Astrocyte (in vitro differentiated cells and primary cell): ENCODE measurements at regions not wholly inside any gene's neighbourhood (a gene's known extent, or its start where the extent isn't known, plus 50 kb on each side); places are given as distances from the start of the nearest gene placed in this dataset.

ENCODE experiments used
- DNase-seq: peaks from one replicate; pipeline ENCODE4 v3.0.0-alpha.2; 2010; ENCODE audit warnings: low read depth
- FAIRE-seq: peaks from 2 replicates; lab custom pipeline; 2011; peaks lifted over from hg19 to GRCh38; lab: Jason Lieb, UNC
- H2AFZ ChIP-seq: 2 replicates; pipeline ENCODE4 v1.6.0; 2012; ENCODE audit warnings: low read depth, low read length, inconsistent platforms
- H3K27ac ChIP-seq: 2 replicates; pipeline ENCODE4 v1.5.1; 2011; ENCODE audit warnings: low read depth, low read length, inconsistent platforms
- H3K27me3 ChIP-seq: 2 replicates; pipeline ENCODE4 v1.6.0; 2011; ENCODE audit warnings: low read length, inconsistent platforms; ENCODE audit not compliant: insufficient read depth
- H3K36me3 ChIP-seq: 2 replicates; pipeline ENCODE4 v1.5.1; 2011; ENCODE audit warnings: low read length, inconsistent platforms; ENCODE audit not compliant: insufficient read depth
- H3K4me1 ChIP-seq: 2 replicates; pipeline ENCODE4 v1.5.1; 2011; ENCODE audit warnings: low read length, inconsistent platforms; ENCODE audit not compliant: insufficient read depth
- H3K4me2 ChIP-seq: 2 replicates; pipeline ENCODE4 v1.6.0; 2012; ENCODE audit warnings: low read length, inconsistent platforms
- H3K4me3 ChIP-seq: 2 replicates; pipeline ENCODE4 v1.5.1; 2011; ENCODE audit warnings: low read depth, mild to moderate bottlenecking, low read length, inconsistent platforms; ENCODE audit not compliant: insufficient read depth
- H3K79me2 ChIP-seq: 2 replicates; pipeline ENCODE4 v1.6.0; 2012; ENCODE audit warnings: mild to moderate bottlenecking, low read length, inconsistent platforms; ENCODE audit not compliant: insufficient read depth
- H3K9ac ChIP-seq: 2 replicates; pipeline ENCODE4 v1.6.0; 2012; ENCODE audit warnings: mild to moderate bottlenecking, low read length, inconsistent platforms
- H3K9me3 ChIP-seq: 2 replicates; pipeline ENCODE4 v1.5.1; 2012; ENCODE audit warnings: low read depth, mild to moderate bottlenecking, low read length, inconsistent platforms; ENCODE audit not compliant: insufficient read depth
- H4K20me1 ChIP-seq: 2 replicates; pipeline ENCODE4 v1.6.0; 2012; ENCODE audit warnings: low read length, inconsistent platforms; ENCODE audit not compliant: insufficient read depth
- H3K27ac Mint-ChIP-seq: one replicate; pipeline ENCODE4 v1.8.0; 2021; ENCODE audit warnings: mild to moderate bottlenecking, mixed read lengths; ENCODE audit not compliant: unreplicated experiment
- H3K27me3 Mint-ChIP-seq: one replicate; pipeline ENCODE4 v1.8.0; 2021; ENCODE audit warnings: low read depth, mixed read lengths; ENCODE audit not compliant: unreplicated experiment
- H3K36me3 Mint-ChIP-seq: one replicate; pipeline ENCODE4 v1.8.0; 2021; ENCODE audit warnings: low read depth, mixed read lengths; ENCODE audit not compliant: unreplicated experiment
- H3K4me1 Mint-ChIP-seq: one replicate; pipeline ENCODE4 v1.8.0; 2021; ENCODE audit warnings: low read depth, mixed read lengths; ENCODE audit not compliant: unreplicated experiment
- H3K4me3 Mint-ChIP-seq: one replicate; pipeline ENCODE4 v1.8.0; 2021; ENCODE audit warnings: mild to moderate bottlenecking, moderate library complexity, mixed read lengths; ENCODE audit not compliant: unreplicated experiment
- H3K9me3 Mint-ChIP-seq: one replicate; pipeline ENCODE4 v1.8.0; 2021; ENCODE audit warnings: mild to moderate bottlenecking, mixed read lengths; ENCODE audit not compliant: unreplicated experiment
- CTCF ChIP-seq: IDR thresholded peaks from 2 replicates; pipeline ENCODE4 v1.5.1; 2011; ENCODE audit warnings: low read depth, mild to moderate bottlenecking, inconsistent platforms, low read length, moderate library complexity; ENCODE audit not compliant: insufficient read depth
- EZH2 ChIP-seq: IDR thresholded peaks from 2 replicates; pipeline ENCODE4 v1.6.1; 2012; ENCODE audit warnings: mild to moderate bottlenecking, low read length, inconsistent platforms; ENCODE audit not compliant: insufficient read depth

GRCh38 chr2:12448846-12449505 is 267.8 kb upstream of the TRIB2 start:
- Histone ChIP-seq H3K27me3 (no peaks in the 10 kb centered on the region), H3K27ac (no peak overlapping the region), H3K36me3 (no peaks in the 10 kb centered on the region), H3K4me3 (no peak overlapping the region), H3K4me2 (no peak overlapping the region), H2AFZ (no peak overlapping the region), H3K9ac (no peak overlapping the region), H3K9me3 (no peaks in the 10 kb centered on the region), H4K20me1 (no peaks in the 10 kb centered on the region), H3K79me2 (no peaks in the 10 kb centered on the region), H3K4me1 (no peaks in the 10 kb centered on the region)
- DNase-seq = no peak
- Mint-ChIP-seq H3K4me1 (peaks cover 22% of the 10 kb centered on the region), H3K9me3 (no peaks in the 10 kb centered on the region), H3K36me3 (no peaks in the 10 kb centered on the region), H3K27ac (no peak overlapping the region), H3K27me3 (no peaks in the 10 kb centered on the region), H3K4me3 (no peak overlapping the region)
- TF ChIP-seq EZH2 (no peak), CTCF (no peak)
- FAIRE-seq = no peak

- H3K27me3 ChIP-seq = no peaks in the 10 kb centered on the region
- H2AFZ ChIP-seq = no peak overlapping the region
- peaks cover 4% of the 10 kb centered on the region for H3K4me1 ChIP-seq
- H3K27me3 Mint-ChIP-seq = no peaks in the 10 kb centered on the region
- H3K9me3 Mint-ChIP-seq = no peaks in the 10 kb centered on the region
- FAIRE-seq = no peak
- no peak overlapping the region for H3K9ac ChIP-seq
- no peaks in the 10 kb centered on the region for H4K20me1 ChIP-seq
- DNase-seq = no peak
- H3K36me3 Mint-ChIP-seq = no peaks in the 10 kb centered on the region
- H3K36me3 ChIP-seq = no peaks in the 10 kb centered on the region
- no peak overlapping the region for H3K4me3 Mint-ChIP-seq
- H3K4me3 ChIP-seq = no peak overlapping the region
- H3K4me2 ChIP-seq = peak overlapping the region; percentile 31
- H3K79me2 ChIP-seq = no peaks in the 10 kb centered on the region
- no peak overlapping the region for H3K27ac Mint-ChIP-seq
- TF ChIP-seq CTCF (no peak), EZH2 (no peak)
- H3K9me3 ChIP-seq = no peaks in the 10 kb centered on the region
- no peak overlapping the region for H3K27ac ChIP-seq
- peaks cover 24% of the 10 kb centered on the region for H3K4me1 Mint-ChIP-seq
Observed at GRCh38 chr2:12451726-12452125, 265.0 kb upstream of the TRIB2 start.

- H3K4me1 Mint-ChIP-seq = peaks cover 26% of the 10 kb centered on the region
Observed at GRCh38 chr2:12452185-12452584, 264.6 kb upstream of the TRIB2 start.

More at GRCh38 chr2:12452185-12452584, 264.6 kb upstream of the TRIB2 start:
- no peak overlapping the region for H3K9ac ChIP-seq
- no peak overlapping the region for H2AFZ ChIP-seq
- peak; percentile 56 for DNase-seq
- Mint-ChIP-seq H3K9me3 (no peaks in the 10 kb centered on the region), H3K27me3 (no peaks in the 10 kb centered on the region), H3K27ac (no peak overlapping the region), H3K36me3 (no peaks in the 10 kb centered on the region), H3K4me3 (no peak overlapping the region)
- H3K9me3 ChIP-seq = no peaks in the 10 kb centered on the region
- no peaks in the 10 kb centered on the region for H3K79me2 ChIP-seq
- peak overlapping the region; percentile 31 for H3K4me2 ChIP-seq
- TF ChIP-seq CTCF = no peak
- no peak for TF ChIP-seq EZH2
- H3K4me1 ChIP-seq = peaks cover 4% of the 10 kb centered on the region
- H3K4me3 ChIP-seq = no peak overlapping the region
- no peak overlapping the region for H3K27ac ChIP-seq
- no peaks in the 10 kb centered on the region for H4K20me1 ChIP-seq
- no peaks in the 10 kb centered on the region for H3K27me3 ChIP-seq
- FAIRE-seq = peak; percentile 66
- H3K36me3 ChIP-seq = no peaks in the 10 kb centered on the region
